SK-N-MC (cell line): ENCODE measurements at regions not wholly inside any gene's neighbourhood (a gene's known extent, or its start where the extent isn't known, plus 50 kb on each side); places are given as distances from the start of the nearest gene placed in this dataset.

ENCODE experiments used
- EZH2 ChIP-seq: fragments of 200-600 bp; sonication (generic); IDR thresholded peaks from one replicate; pipeline ENCODE4 v1.6.1; 2017; ENCODE audit warnings: antibody characterized with exemption
- FOXP2 ChIP-seq: optimal IDR thresholded peaks from 2 replicates; pipeline ENCODE3; 2011; ENCODE audit warnings: mild to moderate bottlenecking, moderate library complexity; ENCODE audit not compliant: insufficient read depth; ENCODE audit errors: extremely low read length, control extremely low read depth
- POLR2AphosphoS5 ChIP-seq: IDR thresholded peaks from 2 replicates; pipeline ENCODE4 v1.6.1; 2012; ENCODE audit warnings: mild to moderate bottlenecking, low read depth, low read length, borderline replicate concordance

DNA sequence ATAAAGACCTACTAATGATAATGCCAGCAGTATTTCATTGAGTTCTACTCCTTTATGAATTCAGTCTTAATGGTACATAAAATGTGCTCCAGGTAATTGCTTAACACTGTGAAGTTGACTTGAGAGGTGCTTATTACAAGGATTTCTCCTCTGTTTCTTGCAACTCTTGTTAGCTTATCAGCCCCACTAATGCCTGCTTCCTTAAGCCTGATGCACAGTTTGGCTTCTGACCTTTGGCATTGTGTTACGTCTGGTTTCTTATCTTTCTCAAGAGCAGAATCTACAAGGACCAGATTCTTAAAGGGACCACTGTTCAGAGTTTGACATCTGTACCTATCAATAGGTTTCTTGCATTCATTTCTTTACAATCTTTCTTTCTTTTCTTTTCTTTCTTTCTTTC lies 223.9 kb upstream of the CWC22 start:
- no peak for TF ChIP-seq FOXP2
- no peak for TF ChIP-seq EZH2
- TF ChIP-seq POLR2AphosphoS5, result no peak
